AG08395 (cell line): ENCODE measurements at regions not wholly inside any gene's neighbourhood (a gene's known extent, or its start where the extent isn't known, plus 50 kb on each side); places are given as distances from the start of the nearest gene placed in this dataset.

Experiments used
- DNase-seq: peaks from one replicate; pipeline ENCODE4 v3.0.0; 2012; ENCODE audit warnings: mixed read lengths, low spot score

DNA sequence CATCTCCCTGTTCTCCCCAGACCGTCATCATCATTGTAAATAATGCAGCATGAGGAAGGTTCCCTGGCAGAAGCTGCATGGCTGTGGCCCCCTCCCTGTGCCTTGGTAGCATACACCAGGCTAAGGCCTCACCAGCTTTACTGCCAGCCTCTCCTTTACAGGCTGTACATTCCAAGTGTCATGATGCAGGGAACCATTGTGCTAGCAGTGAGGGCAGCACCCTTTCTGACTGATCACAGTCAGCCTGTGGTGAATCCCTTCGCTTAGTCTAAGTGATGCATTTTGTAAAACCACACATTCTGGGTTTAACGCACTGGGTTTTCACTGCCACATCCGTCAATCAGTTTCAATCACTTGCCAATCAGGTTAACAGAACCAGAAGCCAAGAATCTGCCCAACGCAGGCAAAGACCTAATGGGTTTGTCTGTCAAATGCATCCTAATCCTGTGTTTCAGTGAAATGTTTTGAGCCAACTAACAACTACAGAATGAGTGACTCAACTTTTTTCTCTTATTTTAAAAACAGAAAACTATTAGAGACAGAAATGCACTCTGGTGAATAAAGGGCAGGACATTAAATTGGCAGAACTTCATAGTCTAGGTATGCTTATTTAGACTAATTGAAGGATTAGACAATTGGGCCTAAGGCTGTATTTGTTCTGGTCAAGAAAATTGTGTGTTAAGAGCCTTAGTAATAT, 225.9 kb upstream of the DPH6 start:
- no peak for DNase-seq

DNA sequence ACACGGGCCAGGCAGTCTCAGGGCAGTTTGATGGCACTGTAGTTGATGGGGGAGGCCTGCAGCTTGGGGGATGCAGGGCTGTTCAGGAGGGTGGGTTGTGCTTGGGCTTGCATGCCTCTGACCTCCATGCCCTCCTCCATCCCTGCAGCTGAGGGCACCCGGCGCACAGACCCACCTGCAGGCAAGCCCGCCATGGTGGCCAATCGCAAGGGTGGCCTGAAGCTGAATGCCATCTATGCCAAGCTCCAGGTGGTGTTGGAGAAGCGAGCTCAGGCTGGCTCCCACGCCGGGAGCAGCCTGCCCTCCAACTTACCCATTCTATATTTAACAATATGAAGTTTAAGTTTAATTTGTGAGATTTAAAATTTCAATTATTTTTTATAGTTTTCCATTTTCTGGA, 228.7 kb upstream of the DPH6 start:
- DNase-seq, result no peak

DNA sequence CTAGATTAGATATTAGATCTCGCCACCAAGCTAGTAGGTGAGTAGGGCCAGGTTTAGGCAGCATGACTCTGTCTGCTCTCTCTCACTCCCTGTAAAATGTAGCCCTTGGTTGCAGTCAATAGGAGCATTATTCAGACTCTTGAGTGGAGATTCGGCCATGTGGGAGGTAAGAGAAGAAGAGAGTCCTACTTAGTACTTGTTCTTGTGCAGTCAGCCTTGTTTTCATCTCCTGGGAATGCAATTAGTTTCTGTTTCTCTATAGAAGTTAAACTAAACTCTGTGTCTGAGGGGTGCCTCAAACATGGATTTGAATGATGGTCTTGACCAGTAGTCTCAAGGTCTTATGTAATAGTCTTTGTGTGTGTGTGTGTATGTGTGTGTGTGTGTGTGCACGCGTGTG, 229.5 kb upstream of the DPH6 start:
- no peak for DNase-seq

DNA sequence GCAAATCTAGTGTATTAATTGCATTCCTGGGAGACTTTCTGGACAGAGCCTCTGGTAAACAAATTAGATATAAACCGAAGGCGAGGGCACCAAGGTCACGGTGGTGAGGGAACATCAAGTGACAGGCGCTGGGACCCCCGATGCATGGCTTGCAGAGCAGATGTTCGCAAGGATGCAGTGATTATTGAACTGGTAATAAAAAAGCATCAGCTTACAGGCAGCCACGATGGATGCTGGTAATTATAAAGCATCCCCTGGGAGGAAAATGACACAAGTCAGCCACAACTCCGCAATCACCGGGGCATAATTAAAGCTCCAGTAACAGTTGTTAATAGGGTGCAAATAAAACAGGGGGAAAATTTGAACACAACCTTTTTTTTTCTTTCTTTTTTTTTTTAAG, 231.1 kb upstream of the DPH6 start:
- no peak for DNase-seq

DNA sequence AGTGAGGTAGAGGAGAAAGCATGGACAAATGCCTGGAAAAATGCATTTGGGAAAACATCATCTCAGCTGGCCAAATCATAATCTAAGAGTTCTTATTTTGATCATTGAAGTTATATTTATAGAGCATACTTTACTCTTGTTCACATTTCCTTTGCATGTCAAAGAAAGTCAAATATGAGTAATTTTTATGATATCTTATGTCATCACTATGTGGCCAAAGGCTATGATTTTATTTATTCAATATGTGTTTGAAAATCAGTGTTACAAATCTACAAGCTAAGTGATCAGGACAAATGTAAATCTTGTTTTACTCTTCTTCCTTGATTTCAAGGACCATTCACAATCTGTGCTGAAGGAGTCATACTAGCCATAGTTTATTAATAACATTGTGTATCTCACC, 237.2 kb upstream of the DPH6 start:
- DNase-seq, result peak; percentile 3

DNA sequence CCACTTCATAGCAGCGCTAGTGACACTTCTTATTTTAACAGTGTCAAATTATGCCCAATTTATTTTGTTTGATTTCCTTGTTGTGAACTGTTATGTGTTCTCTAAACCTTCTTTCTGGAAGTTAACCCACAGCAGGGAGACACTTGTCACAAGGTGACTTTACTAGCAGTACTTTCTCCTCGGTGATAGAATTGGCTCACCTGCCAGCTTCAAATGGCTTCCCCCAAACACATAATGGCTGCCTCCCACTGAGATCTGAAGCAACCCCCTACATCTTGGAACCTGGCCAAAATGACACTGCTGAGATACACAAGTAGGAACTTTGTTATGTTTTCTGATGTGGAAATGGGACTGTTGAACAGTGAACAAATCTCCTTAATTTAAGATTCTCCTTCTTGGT, 238.8 kb upstream of the DPH6 start:
- no peak for DNase-seq

DNA sequence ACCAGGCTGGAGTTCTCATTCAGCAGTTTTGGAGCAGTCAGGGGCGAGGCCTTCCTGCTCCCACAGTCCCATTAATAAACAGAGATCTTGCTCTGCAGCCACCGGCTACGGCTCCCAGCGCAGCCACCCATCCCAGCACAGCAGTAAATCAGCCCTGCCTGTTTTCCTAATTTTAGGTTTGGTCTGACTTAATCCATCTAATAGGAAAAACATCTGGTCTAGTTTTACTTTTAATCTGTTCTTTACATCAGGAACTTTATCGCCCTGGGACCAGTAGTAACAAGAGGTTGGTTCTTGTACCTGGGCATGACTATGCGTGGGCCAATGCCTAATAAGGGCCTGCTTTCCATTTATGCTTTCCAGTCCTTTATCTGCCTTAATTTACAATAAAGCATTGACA, 264.0 kb upstream of the DPH6 start:
- no peak for DNase-seq

DNA sequence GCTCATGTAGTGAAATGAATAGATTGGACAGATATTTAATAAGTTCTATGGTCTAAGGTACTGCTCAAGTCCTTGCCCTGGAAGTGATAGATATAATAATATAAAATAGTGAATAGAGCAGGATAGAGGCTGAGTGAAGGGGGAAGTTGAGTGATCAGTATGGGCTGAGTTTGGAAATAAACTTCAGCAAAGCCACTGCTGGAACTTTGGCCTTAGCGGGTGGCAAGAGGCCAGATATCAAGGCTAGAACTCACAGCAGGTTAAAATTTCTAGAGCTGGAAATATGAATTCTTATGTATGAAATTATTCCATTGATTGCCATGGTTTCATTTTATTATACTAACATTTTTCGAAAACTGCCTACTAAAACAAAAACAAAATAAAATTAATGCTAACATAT, 267.6 kb upstream of the DPH6 start:
- no peak for DNase-seq

DNA sequence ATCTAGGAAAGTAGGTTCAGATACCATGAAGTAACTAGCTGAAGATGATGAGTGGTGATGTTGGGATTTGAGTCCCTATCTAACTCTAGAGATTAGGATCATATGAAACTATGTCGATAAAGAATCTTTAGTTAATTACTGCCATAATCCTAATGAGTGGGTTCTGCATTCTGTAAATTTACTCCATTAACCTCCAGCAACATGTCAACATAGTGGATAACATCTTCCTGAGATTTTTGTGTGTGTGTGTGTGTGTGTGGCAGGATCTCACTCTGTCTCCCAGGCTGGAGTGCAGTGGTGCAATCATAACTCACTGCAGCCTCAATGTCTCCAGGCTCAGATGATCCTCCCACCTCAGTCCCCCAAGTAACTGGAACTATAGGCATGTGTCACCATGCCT, 272.9 kb upstream of the DPH6 start:
- no peak for DNase-seq

DNA sequence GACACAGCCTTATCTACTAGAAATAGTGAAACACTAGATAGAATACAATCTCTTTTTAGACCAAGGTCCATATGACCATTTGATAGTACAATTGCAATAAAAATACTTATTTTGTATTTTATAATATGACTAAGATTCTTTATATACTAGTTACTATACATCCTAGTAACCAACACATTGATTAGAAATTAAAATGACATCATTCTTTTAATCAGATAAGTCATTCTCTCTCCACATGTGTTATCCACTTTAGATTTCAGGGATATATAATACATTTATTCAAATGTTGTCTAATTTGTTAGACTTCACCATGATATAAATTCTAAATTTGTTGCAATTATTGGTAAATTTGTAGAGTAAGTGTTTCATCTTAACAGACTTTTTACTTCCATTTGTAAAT, 276.2 kb upstream of the DPH6 start:
- no peak for DNase-seq

DNA sequence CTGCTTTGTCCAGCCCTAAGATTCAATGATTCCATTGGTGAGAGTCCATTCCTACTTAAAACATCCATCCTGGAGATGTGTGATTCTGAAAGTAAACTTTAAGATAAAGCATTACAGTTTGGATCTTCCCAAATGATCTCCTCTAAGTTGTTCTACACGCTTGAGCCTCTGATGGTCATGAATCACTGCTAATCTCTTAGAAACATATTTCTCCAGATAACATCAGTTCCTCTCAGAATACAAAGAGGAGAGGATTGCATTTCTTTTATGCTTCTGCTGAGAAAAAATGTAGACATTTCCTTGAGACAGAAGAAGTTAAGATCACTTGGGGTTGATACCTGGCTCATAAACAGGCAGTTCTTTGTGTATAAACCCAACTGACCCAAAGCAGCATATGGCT, 281.2 kb upstream of the DPH6 start:
- no peak for DNase-seq

DNA sequence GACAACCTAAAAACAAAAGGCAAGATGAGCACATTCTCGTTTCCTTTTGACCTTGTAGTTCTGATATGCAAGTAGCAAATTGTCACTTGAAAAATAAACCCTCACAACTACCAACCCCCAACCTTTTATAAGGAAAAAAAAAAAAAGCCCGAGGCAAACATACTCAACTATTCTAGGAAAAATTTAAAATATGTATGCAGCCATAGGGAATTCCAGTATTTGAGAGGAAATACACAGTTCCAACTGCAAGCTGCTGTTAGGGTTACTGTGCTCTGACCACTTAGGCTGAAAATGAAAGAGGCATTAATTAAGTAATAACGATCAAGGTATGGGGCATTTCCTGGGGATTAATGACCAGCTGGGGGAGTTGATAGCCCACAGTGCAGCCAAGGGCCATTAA, 281.9 kb upstream of the DPH6 start:
- DNase-seq, result no peak

DNA sequence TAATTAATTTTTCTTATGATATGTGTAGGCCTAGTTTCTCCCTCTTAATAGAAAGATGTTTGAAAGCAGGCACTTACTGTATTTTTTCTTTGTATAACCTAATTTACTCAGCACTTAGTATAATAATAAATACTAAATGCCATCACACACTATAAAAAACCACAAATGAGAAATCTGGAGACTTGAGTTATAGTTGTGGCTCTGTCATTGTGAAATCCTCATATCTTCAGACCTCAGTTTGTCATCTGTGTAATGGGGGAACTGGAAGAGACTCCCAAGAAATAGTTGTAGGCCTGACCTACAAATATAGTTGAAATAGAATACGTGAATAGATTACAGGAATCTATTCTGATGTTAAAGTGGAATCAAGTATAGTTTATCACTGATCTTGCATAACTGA, 287.6 kb upstream of the DPH6 start:
- no peak for DNase-seq

DNA sequence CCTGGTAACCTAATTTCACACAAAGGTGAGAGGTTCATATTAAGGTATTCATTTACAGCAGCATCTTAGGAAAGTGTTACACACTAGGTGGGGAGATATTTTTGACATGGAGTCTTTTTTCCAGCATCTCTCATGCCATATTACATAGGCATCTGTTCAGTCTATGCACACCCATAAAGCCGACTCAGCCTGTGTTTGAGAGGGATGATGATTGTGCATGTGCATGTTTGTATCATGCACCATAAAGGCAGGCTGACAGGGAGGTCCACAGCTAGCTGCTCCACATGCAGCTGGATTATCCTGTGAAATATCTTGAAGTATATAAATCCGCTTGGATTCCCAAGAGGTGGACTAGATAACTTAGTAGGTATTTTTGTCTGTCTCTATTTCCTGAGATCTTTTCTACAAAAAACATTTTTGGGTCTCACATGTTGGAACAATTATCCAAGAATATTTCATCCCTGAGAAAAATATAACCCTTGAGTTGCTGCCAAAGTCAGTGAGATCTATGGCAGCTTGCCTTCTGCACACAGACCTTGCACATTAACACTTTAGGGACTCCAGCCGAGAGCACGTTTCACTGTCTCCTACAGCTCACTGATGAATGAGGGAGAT, 288.4 kb upstream of the DPH6 start:
- DNase-seq, result no peak

DNA sequence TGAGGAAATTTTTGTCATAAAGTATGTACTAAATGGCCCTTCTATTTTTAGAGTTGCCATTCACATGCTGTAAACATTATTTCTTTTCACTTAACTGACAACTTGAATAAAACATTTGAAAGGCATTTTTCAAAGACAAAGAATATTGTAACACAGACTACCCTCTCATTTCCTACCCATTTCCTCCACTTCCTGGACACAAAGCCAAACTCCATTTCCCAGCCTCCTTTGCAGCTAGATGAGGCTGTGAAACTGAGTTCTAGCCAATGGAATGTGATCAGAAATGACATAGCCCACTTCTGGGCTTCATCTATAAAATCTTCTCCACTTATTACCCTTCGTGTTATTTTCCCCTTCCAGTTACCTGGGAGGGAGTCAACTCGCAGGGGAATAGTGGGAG, 288.9 kb upstream of the DPH6 start:
- no peak for DNase-seq

DNA sequence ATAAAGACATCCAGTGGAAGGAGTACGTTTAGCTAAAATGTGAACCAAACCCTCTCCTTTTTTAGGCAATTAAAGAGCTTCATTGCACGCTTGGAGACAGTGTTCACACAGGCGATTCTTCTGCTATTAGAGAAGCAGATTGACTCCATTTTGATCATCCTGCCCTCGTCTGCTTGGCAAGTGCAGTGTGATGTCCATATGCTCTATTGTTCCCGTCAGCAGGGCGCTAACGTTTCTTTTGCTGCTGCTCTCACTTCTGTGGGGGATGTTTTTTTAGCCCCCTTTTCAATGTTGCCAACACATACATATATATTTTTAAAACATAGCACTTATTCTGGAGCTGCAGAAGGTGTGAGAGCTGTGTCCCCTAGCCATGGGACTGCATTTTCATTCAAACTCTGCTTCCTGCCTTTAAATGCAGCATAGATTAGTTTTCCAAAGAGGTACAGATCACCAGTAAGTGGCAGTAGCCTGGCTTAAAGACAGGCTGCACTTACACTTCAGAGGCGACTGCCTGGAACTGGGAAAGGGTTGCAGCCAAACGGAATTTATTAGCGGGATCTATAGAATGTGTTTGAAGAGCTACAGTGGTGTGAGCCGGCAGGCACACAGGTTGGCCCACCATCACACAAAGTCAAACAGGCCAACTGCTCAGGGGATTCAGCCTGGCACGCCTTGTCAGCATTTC, 292.6 kb upstream of the DPH6 start:
- DNase-seq, result no peak

DNA sequence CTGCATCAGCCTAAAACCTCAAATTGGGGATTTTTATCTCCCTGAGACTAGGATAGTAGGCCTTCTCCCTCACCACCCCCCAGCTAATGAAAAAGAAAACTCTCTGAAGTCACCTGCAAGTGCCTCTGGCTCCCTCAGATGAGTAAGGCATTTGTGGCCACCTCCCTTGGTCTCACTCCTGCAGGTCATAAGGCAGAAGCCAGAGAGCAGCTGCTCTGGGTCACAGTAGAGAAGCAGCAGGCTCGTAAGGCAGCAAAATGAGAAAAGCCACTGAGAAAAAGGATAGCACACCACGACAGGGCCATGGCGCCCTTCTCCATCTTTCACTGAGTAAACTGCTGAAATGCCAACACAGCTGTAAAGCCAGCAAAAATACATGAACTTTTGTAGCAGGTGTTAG, 296.7 kb upstream of the DPH6 start:
- no peak for DNase-seq

DNA sequence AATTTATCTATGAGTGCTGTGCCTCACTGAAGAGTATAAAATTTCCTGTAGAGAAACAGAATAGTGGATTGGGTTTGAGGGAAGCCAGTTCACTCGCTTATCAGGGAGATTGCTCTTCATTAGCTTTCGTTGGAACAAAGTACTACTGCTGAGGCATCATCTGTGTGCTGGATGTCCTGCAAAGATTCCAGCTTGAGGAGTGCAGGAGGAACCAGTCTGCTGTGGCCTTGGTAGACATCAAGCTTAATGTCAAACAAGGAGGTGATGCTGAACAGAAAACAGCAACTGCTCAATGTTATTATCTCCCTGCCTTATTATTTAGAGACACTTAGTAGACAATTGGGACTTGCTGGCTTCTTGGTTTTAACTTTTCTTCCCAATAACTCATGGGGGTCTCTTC, 297.5 kb upstream of the DPH6 start:
- no peak for DNase-seq

DNA sequence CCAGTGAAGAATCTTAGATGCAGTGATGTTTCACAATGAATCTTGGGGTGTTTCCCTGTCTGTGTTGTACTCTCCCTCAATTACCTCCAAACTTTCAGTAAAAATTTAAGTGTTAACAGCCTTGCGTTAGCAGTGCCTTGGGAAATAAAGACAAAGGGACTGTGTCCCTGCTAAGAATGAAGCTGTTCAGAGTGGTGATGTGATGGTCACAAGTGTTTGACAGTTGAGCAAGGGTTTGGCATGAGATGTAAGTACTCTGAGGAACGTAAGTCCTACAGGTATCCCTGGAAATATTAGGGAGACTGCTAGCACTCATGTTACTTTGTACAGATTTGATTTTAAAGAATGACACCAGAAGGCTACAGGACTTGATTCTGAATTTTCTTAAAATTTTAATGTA, 304.3 kb upstream of the DPH6 start:
- no peak for DNase-seq

DNA sequence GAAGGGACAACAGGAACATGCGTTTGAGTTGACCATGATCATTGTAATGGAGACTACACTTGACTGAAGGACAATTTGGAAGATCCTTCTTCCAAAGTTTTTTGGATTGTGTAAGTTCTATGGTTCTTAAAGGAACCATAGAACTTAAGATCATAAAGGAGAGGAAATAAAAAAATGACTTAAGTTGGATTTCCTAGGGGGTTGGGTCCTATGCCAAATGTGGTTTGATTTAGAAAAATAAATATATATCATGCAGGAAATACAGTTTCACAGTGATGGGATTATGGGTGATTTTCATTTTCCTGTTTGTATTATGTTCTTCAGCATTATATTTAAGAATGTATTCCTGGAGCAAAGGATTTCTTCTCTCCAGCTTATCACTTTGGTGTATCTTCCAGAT, 305.5 kb upstream of the DPH6 start:
- no peak for DNase-seq

DNA sequence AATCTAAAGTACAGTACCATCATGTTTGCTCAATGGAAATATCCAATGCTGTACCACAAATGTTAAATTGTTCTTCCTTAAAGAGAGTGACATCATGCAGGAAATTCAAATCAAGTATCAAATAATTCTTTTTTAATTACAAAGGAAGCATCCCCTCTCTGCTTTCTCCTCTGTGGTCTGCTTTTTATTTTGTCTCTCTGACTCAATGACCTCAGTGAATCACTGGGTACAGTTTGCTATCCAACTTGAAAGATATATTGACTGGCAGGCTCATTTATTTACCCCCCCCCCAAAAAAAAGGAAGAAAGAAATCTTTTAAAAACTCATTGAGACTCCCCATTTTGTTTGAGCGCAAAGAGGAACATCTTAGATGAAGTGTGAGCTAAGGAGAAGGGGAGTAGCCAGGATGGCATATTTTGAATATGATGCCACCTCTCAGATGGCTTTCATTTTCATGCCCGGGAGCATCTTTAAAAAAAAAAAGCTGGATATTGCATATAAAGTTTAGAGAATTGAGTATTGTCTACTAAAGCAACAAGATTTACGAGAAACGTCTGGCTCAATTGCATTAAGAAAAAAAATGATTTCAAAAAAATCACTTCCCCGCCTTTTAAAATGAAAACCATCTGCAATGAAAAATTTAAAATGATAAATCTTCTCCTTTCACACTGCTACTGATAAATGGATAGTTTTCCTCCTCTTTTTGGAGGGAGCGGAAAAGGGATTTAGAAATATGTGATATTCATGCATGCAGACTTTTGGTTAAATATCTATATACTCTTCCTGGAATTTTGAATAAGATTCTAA, 307.1 kb upstream of the DPH6 start:
- peak; percentile 16 for DNase-seq

DNA sequence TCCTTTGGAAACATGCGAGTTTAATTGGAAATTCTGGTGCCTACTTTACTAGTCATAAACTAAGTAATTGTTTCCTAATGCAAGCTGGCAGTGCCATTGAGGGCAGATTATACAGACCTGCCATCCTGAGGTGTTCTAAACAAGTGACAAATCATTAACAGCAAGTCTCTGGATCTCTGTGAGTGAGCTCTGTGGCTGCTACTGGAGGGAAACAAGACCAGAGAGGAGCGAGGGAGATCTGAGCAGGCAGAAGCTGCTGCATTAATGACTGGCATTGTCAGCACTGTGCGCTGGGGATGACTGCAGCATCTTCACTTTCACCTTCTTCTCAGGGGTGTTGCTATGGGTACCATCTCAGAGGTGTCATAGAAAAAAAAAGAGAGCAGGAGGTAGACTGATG, 308.4 kb upstream of the DPH6 start:
- no peak for DNase-seq
